Rectal smooth muscle tissue (tissue), 1 donor: ENCODE measurements at regions not wholly inside any gene's neighbourhood (a gene's known extent, or its start where the extent isn't known, plus 50 kb on each side); places are given as distances from the start of the nearest gene placed in this dataset.

Experiments
- H3K27ac ChIP-seq: one replicate; pipeline ENCODE4 v1.7.0; 2013; ENCODE audit warnings: low read depth, low read length, inconsistent platforms
- H3K27me3 ChIP-seq: one replicate; pipeline ENCODE4 v1.7.0; 2013; ENCODE audit warnings: low read length; ENCODE audit not compliant: control insufficient read depth, insufficient read depth
- H3K36me3 ChIP-seq: one replicate; pipeline ENCODE4 v1.7.0; 2013; ENCODE audit warnings: low read length; ENCODE audit not compliant: control insufficient read depth, insufficient read depth
- H3K4me1 ChIP-seq: one replicate; pipeline ENCODE4 v1.7.0; 2013; ENCODE audit warnings: low read length; ENCODE audit not compliant: control insufficient read depth, insufficient read depth
- H3K4me3 ChIP-seq: one replicate; pipeline ENCODE4 v1.7.0; 2013; ENCODE audit warnings: low read length
- H3K9ac ChIP-seq: one replicate; pipeline ENCODE4 v1.7.0; 2013; ENCODE audit warnings: low read length

- no peak overlapping the region for H3K9ac ChIP-seq
- H3K27me3 ChIP-seq, result no peaks in the 10 kb centered on the region
- H3K36me3 ChIP-seq, result no peaks in the 10 kb centered on the region
- H3K4me1 ChIP-seq, result no peaks in the 10 kb centered on the region
- H3K27ac ChIP-seq, result no peak overlapping the region
- no peak overlapping the region for H3K4me3 ChIP-seq
Observed at GRCh38 chr10:2925631-2926030, 141.7 kb upstream of the PFKP start.

- Histone ChIP-seq H3K27ac (no peak overlapping the region), H3K4me1 (no peaks in the 10 kb centered on the region), H3K9ac (no peak overlapping the region), H3K36me3 (no peaks in the 10 kb centered on the region), H3K4me3 (no peak overlapping the region), H3K27me3 (no peaks in the 10 kb centered on the region)
Observed at GRCh38 chr10:2924431-2924830, 142.9 kb upstream of the PFKP start.

GRCh38 chr10:2921956-2922680 is 145.2 kb upstream of the PFKP start:
- Histone ChIP-seq H3K27me3 (no peaks in the 10 kb centered on the region), H3K9ac (no peak overlapping the region), H3K27ac (no peak overlapping the region), H3K4me3 (no peak overlapping the region), H3K4me1 (no peaks in the 10 kb centered on the region), H3K36me3 (no peaks in the 10 kb centered on the region)

- H3K4me3 ChIP-seq, result no peak overlapping the region
- no peaks in the 10 kb centered on the region for H3K36me3 ChIP-seq
- no peak overlapping the region for H3K27ac ChIP-seq
- no peak overlapping the region for H3K9ac ChIP-seq
- H3K4me1 ChIP-seq, result no peaks in the 10 kb centered on the region
- no peaks in the 10 kb centered on the region for H3K27me3 ChIP-seq
Observed at GRCh38 chr10:2920637-2921036, 146.7 kb upstream of the PFKP start.

- Histone ChIP-seq H3K27ac (no peak overlapping the region), H3K9ac (no peak overlapping the region), H3K36me3 (no peaks in the 10 kb centered on the region), H3K27me3 (no peaks in the 10 kb centered on the region), H3K4me1 (no peaks in the 10 kb centered on the region), H3K4me3 (no peak overlapping the region)
Observed at GRCh38 chr10:2920168-2920567, 147.2 kb upstream of the PFKP start.

- Histone ChIP-seq H3K4me1 (no peaks in the 10 kb centered on the region), H3K27me3 (no peaks in the 10 kb centered on the region), H3K36me3 (no peaks in the 10 kb centered on the region), H3K27ac (no peak overlapping the region), H3K9ac (no peak overlapping the region), H3K4me3 (no peak overlapping the region)
Observed at GRCh38 chr10:2919016-2919415, 148.3 kb upstream of the PFKP start.

GRCh38 chr10:2918489-2918888 is 148.9 kb upstream of the PFKP start:
- H3K9ac ChIP-seq, result no peak overlapping the region
- H3K36me3 ChIP-seq, result no peaks in the 10 kb centered on the region
- no peaks in the 10 kb centered on the region for H3K27me3 ChIP-seq
- no peak overlapping the region for H3K4me3 ChIP-seq
- no peaks in the 10 kb centered on the region for H3K4me1 ChIP-seq
- no peak overlapping the region for H3K27ac ChIP-seq

GRCh38 chr10:2917926-2918325 is 149.4 kb upstream of the PFKP start:
- Histone ChIP-seq H3K27me3 (no peaks in the 10 kb centered on the region), H3K36me3 (no peaks in the 10 kb centered on the region), H3K9ac (no peak overlapping the region), H3K4me1 (no peaks in the 10 kb centered on the region), H3K27ac (no peak overlapping the region), H3K4me3 (no peak overlapping the region)

- H3K27ac ChIP-seq, result no peak overlapping the region
- no peak overlapping the region for H3K4me3 ChIP-seq
- no peaks in the 10 kb centered on the region for H3K27me3 ChIP-seq
- no peak overlapping the region for H3K9ac ChIP-seq
- H3K36me3 ChIP-seq, result no peaks in the 10 kb centered on the region
- H3K4me1 ChIP-seq, result no peaks in the 10 kb centered on the region
Observed at GRCh38 chr10:2915412-2915811, 151.9 kb upstream of the PFKP start.

GRCh38 chr10:2914741-2915140 is 152.6 kb upstream of the PFKP start:
- Histone ChIP-seq H3K4me3 (no peak overlapping the region), H3K36me3 (no peaks in the 10 kb centered on the region), H3K27me3 (no peaks in the 10 kb centered on the region), H3K4me1 (no peaks in the 10 kb centered on the region), H3K9ac (no peak overlapping the region), H3K27ac (no peak overlapping the region)

- Histone ChIP-seq H3K27ac (no peak overlapping the region), H3K27me3 (no peaks in the 10 kb centered on the region), H3K4me1 (no peaks in the 10 kb centered on the region), H3K36me3 (no peaks in the 10 kb centered on the region), H3K9ac (no peak overlapping the region), H3K4me3 (no peak overlapping the region)
Observed at GRCh38 chr10:2913474-2913873, 153.9 kb upstream of the PFKP start.

- no peak overlapping the region for H3K27ac ChIP-seq
- H3K4me1 ChIP-seq, result no peaks in the 10 kb centered on the region
- no peaks in the 10 kb centered on the region for H3K27me3 ChIP-seq
- no peak overlapping the region for H3K4me3 ChIP-seq
- H3K36me3 ChIP-seq, result no peaks in the 10 kb centered on the region
- H3K9ac ChIP-seq, result no peak overlapping the region
Observed at GRCh38 chr10:2910656-2911055, 156.7 kb upstream of the PFKP start.

GRCh38 chr10:2909921-2910320 is 157.4 kb upstream of the PFKP start:
- no peaks in the 10 kb centered on the region for H3K36me3 ChIP-seq
- no peaks in the 10 kb centered on the region for H3K4me1 ChIP-seq
- H3K27ac ChIP-seq, result no peak overlapping the region
- no peak overlapping the region for H3K4me3 ChIP-seq
- H3K27me3 ChIP-seq, result no peaks in the 10 kb centered on the region
- H3K9ac ChIP-seq, result no peak overlapping the region
